NCI-H82 treated with DMSO at 0.1 percent for 48 hours (cell line): ENCODE measurements at regions not wholly inside any gene's neighbourhood (a gene's known extent, or its start where the extent isn't known, plus 50 kb on each side); places are given as distances from the start of the nearest gene placed in this dataset.
"Not testable (repeated sequence)": the region's sequence is repeated elsewhere in the genome, so short reads cannot be mapped to it uniquely, and the experiment has no call there.

ENCODE experiments used
- DNase-seq: peaks from one replicate; lab custom pipeline; 2025; ENCODE audit not compliant: unreplicated experiment; lab: John Stamatoyannopoulos, UW

GRCh38 chr2:75389271-75389670, 171.5 kb downstream of the EVA1A start:
- no peak for DNase-seq

- DNase-seq, result no peak
Observed at GRCh38 chr2:75381032-75381431, 179.7 kb downstream of the EVA1A start.

- no peak for DNase-seq
Observed at GRCh38 chr2:75379476-75380210, 180.3 kb upstream of the TACR1 start.

GRCh38 chr2:75375646-75376582, 176.6 kb upstream of the TACR1 start:
- no peak for DNase-seq

- DNase-seq, result not testable (repeated sequence)
Observed at GRCh38 chr2:75374414-75374957, 175.2 kb upstream of the TACR1 start.

- no peak for DNase-seq
Observed at GRCh38 chr2:75367401-75367800, 168.1 kb upstream of the TACR1 start.

GRCh38 chr2:75361486-75361885, 162.2 kb upstream of the TACR1 start:
- no peak for DNase-seq

- no peak for DNase-seq
Observed at GRCh38 chr2:75360945-75361344, 161.6 kb upstream of the TACR1 start.

GRCh38 chr2:75356865-75357264, 157.5 kb upstream of the TACR1 start:
- no peak for DNase-seq

- no peak for DNase-seq
Observed at GRCh38 chr2:75353131-75353530, 153.8 kb upstream of the TACR1 start.

- no peak for DNase-seq
Observed at GRCh38 chr2:75348307-75348706, 149.0 kb upstream of the TACR1 start.

GRCh38 chr2:75344146-75344545, 144.8 kb upstream of the TACR1 start:
- DNase-seq, result no peak

- no peak for DNase-seq
Observed at GRCh38 chr2:75342504-75343175, 143.3 kb upstream of the TACR1 start.

GRCh38 chr2:75340560-75340959, 141.2 kb upstream of the TACR1 start:
- DNase-seq, result no peak

- DNase-seq, result no peak
Observed at GRCh38 chr2:75338461-75338860, 139.1 kb upstream of the TACR1 start.

GRCh38 chr2:75337619-75338018, 138.3 kb upstream of the TACR1 start:
- no peak for DNase-seq

GRCh38 chr2:75337016-75337415, 137.7 kb upstream of the TACR1 start:
- DNase-seq, result no peak

GRCh38 chr2:75336451-75336850, 137.1 kb upstream of the TACR1 start:
- no peak for DNase-seq

GRCh38 chr2:75334076-75334475, 134.8 kb upstream of the TACR1 start:
- DNase-seq, result no peak

- DNase-seq, result no peak
Observed at GRCh38 chr2:75333646-75334045, 134.3 kb upstream of the TACR1 start.

- DNase-seq, result no peak
Observed at GRCh38 chr2:75328156-75328555, 128.8 kb upstream of the TACR1 start.
